Trophoblast cell (in vitro differentiated cells and primary cell): ENCODE measurements at regions not wholly inside any gene's neighbourhood (a gene's known extent, or its start where the extent isn't known, plus 50 kb on each side); places are given as distances from the start of the nearest gene placed in this dataset.

Experiments
- DNase-seq, 2 donors: peaks; one replicate each; pipeline ENCODE4 v3.0.0-alpha.2; 2016
- H2AFZ ChIP-seq: 2 replicates; pipeline ENCODE4 v1.6.1; 2013; ENCODE audit warnings: low read length, moderate library complexity, mild to moderate bottlenecking; ENCODE audit not compliant: insufficient read depth, poor library complexity
- H2AK5ac ChIP-seq: 2 replicates; pipeline ENCODE4 v1.6.1; 2013; ENCODE audit warnings: mild to moderate bottlenecking, low read length
- H2BK120ac ChIP-seq: 2 replicates; pipeline ENCODE4 v1.6.1; 2013; ENCODE audit warnings: low read length, mild to moderate bottlenecking, moderate library complexity; ENCODE audit not compliant: insufficient read depth, poor library complexity
- H2BK12ac ChIP-seq: 2 replicates; pipeline ENCODE4 v1.6.1; 2013; ENCODE audit warnings: mild to moderate bottlenecking, low read length, moderate library complexity
- H2BK5ac ChIP-seq: 2 replicates; pipeline ENCODE4 v1.6.1; 2013; ENCODE audit warnings: low read length, low read depth, moderate library complexity, mild to moderate bottlenecking; ENCODE audit not compliant: poor library complexity
- H3K14ac ChIP-seq: 2 replicates; pipeline ENCODE4 v1.6.1; 2013; ENCODE audit warnings: mild to moderate bottlenecking, low read length
- H3K18ac ChIP-seq: 2 replicates; pipeline ENCODE4 v1.6.1; 2013; ENCODE audit warnings: mild to moderate bottlenecking, low read length
- H3K23ac ChIP-seq: 2 replicates; pipeline ENCODE4 v1.6.1; 2013; ENCODE audit warnings: low read length
- H3K27ac ChIP-seq: 2 replicates; pipeline ENCODE4 v1.5.1; 2013; ENCODE audit warnings: low read depth, mild to moderate bottlenecking, inconsistent platforms, low read length, moderate library complexity
- H3K27me3 ChIP-seq: 2 replicates; pipeline ENCODE4 v1.6.1; 2013; ENCODE audit warnings: inconsistent platforms, mild to moderate bottlenecking, low read length, moderate library complexity; ENCODE audit not compliant: insufficient read depth
- H3K36me3 ChIP-seq, 2 experiments: 1 replicate in 1 of 2; 2 replicates in 1 of 2; pipeline ENCODE4 v1.6.1; 2013; ENCODE audit warnings: low read length in 2 of 2, mild to moderate bottlenecking in 2 of 2, moderate library complexity in 1 of 2; ENCODE audit not compliant: insufficient read depth in 2 of 2, control insufficient read depth in 1 of 2
- H3K4ac ChIP-seq: 2 replicates; pipeline ENCODE4 v1.6.1; 2013; ENCODE audit warnings: low read depth, mild to moderate bottlenecking, low read length, moderate library complexity
- H3K4me1 ChIP-seq, 2 experiments: 1 replicate in 1 of 2; 2 replicates in 1 of 2; pipeline ENCODE4 v1.6.1; 2013; ENCODE audit warnings: low read length in 2 of 2, mild to moderate bottlenecking in 2 of 2, moderate library complexity in 1 of 2; ENCODE audit not compliant: insufficient read depth in 2 of 2, control insufficient read depth in 1 of 2
- H3K4me2 ChIP-seq: 2 replicates; pipeline ENCODE4 v1.6.1; 2013; ENCODE audit warnings: inconsistent platforms, mild to moderate bottlenecking, low read length, moderate library complexity
- H3K4me3 ChIP-seq: 2 replicates; pipeline ENCODE4 v1.5.1; 2013; ENCODE audit warnings: mild to moderate bottlenecking, low read depth, low read length, inconsistent platforms
- H3K79me1 ChIP-seq: one replicate; pipeline ENCODE4 v1.6.1; 2013; ENCODE audit warnings: low read length
- H3K79me2 ChIP-seq: 2 replicates; pipeline ENCODE4 v1.6.1; 2013; ENCODE audit warnings: low read length, mild to moderate bottlenecking; ENCODE audit not compliant: control insufficient read depth, insufficient read depth, poor library complexity
- H3K9ac ChIP-seq: 2 replicates; pipeline ENCODE4 v1.6.1; 2013; ENCODE audit warnings: mild to moderate bottlenecking, low read length
- H3K9me3 ChIP-seq: 2 replicates; pipeline ENCODE4 v1.6.1; 2013; ENCODE audit warnings: low read depth, mild to moderate bottlenecking, control low read depth, inconsistent platforms, low read length; ENCODE audit not compliant: insufficient read depth
- H4K12ac ChIP-seq: 2 replicates; pipeline ENCODE4 v1.6.1; 2013; ENCODE audit warnings: low read depth, mild to moderate bottlenecking, low read length, moderate library complexity
- H4K8ac ChIP-seq: 2 replicates; pipeline ENCODE4 v1.6.1; 2013; ENCODE audit warnings: low read depth, mild to moderate bottlenecking, low read length, moderate library complexity
- H4K91ac ChIP-seq: one replicate; pipeline ENCODE4 v1.6.1; 2013; ENCODE audit warnings: low read depth, mild to moderate bottlenecking, low read length, moderate library complexity
- WGBS: extraction: QIAGEN DNeasy Blood & Tissue Kit; methylation state at CpG from one replicate; pipeline ENCODE4 v1.1.7; 2013; ENCODE audit warnings: missing lambda C conversion rate; ENCODE audit not compliant: insufficient read length, insufficient coverage; ENCODE audit errors: extremely low coverage; 5-methylcytosine and 5-hydroxymethylcytosine counted together

GRCh38 chr17:27973258-27974044 is 69.0 kb upstream of the NLK start:
- Histone ChIP-seq H3K79me2 (no peaks in the 10 kb centered on the region), H2AFZ (no peak overlapping the region), H3K18ac (no peak overlapping the region), H4K91ac (no peak overlapping the region), H3K23ac (no peak overlapping the region), H3K27ac (no peak overlapping the region), H3K14ac (no peak overlapping the region), H2AK5ac (no peak overlapping the region), H2BK5ac (no peak overlapping the region), H4K8ac (no peak overlapping the region), H2BK12ac (no peak overlapping the region), H3K4me1 (peaks cover 0 to 10% of the 10 kb centered on the region in 2 experiments), H3K36me3 (no peaks in the 10 kb centered on the region), H3K4ac (no peak overlapping the region), H3K79me1 (no peaks in the 10 kb centered on the region), H4K12ac (no peak overlapping the region), H2BK120ac (no peak overlapping the region), H3K9me3 (no peaks in the 10 kb centered on the region), H3K4me2 (no peak overlapping the region), H3K9ac (no peak overlapping the region), H3K4me3 (no peak overlapping the region), H3K27me3 (no peaks in the 10 kb centered on the region)
- WGBS = no CpG with 5 or more reads among the region's 5 CpGs
- no peak for DNase-seq

GRCh38 chr17:27974045-27974436 is 68.4 kb upstream of the NLK start:
- no CpG with 5 or more reads among the region's 3 CpGs for WGBS
- H3K79me2 ChIP-seq = no peaks in the 10 kb centered on the region
- H3K4me1 ChIP-seq = peaks cover 0 to 10% of the 10 kb centered on the region in 2 experiments
- no peak overlapping the region for H2BK5ac ChIP-seq
- no peak overlapping the region for H3K4me2 ChIP-seq
- no peaks in the 10 kb centered on the region for H3K9me3 ChIP-seq
- no peak overlapping the region for H2BK120ac ChIP-seq
- H4K8ac ChIP-seq = no peak overlapping the region
- DNase-seq = no peak
- no peaks in the 10 kb centered on the region for H3K79me1 ChIP-seq
- no peak overlapping the region for H3K4ac ChIP-seq
- H4K91ac ChIP-seq = no peak overlapping the region
- H2BK12ac ChIP-seq = no peak overlapping the region
- H2AFZ ChIP-seq = no peak overlapping the region
- H3K23ac ChIP-seq = no peak overlapping the region
- no peaks in the 10 kb centered on the region for H3K36me3 ChIP-seq
- H3K27me3 ChIP-seq = no peaks in the 10 kb centered on the region
- no peak overlapping the region for H2AK5ac ChIP-seq
- no peak overlapping the region for H3K4me3 ChIP-seq
- H3K9ac ChIP-seq = no peak overlapping the region
- no peak overlapping the region for H3K14ac ChIP-seq
- H3K27ac ChIP-seq = no peak overlapping the region
- no peak overlapping the region for H4K12ac ChIP-seq
- H3K18ac ChIP-seq = no peak overlapping the region

GRCh38 chr17:27974531-27975145 is 67.8 kb upstream of the NLK start:
- H3K79me1 ChIP-seq = no peaks in the 10 kb centered on the region
- H3K14ac ChIP-seq = no peak overlapping the region
- no peak overlapping the region for H2AK5ac ChIP-seq
- no peak overlapping the region for H2BK12ac ChIP-seq
- no peak overlapping the region for H4K91ac ChIP-seq
- no peak overlapping the region for H3K4me2 ChIP-seq
- peaks cover 0 to 10% of the 10 kb centered on the region in 2 experiments for H3K4me1 ChIP-seq
- WGBS = no CpG with 5 or more reads among the region's 6 CpGs
- H3K4ac ChIP-seq = no peak overlapping the region
- no peaks in the 10 kb centered on the region for H3K36me3 ChIP-seq
- H3K4me3 ChIP-seq = no peak overlapping the region
- no peak overlapping the region for H4K8ac ChIP-seq
- peak overlapping the region; percentile 25 for H3K18ac ChIP-seq
- no peak overlapping the region for H2BK5ac ChIP-seq
- no peaks in the 10 kb centered on the region for H3K79me2 ChIP-seq
- no peak overlapping the region for H3K27ac ChIP-seq
- H2BK120ac ChIP-seq = no peak overlapping the region
- H4K12ac ChIP-seq = no peak overlapping the region
- no peak overlapping the region for H2AFZ ChIP-seq
- H3K9ac ChIP-seq = no peak overlapping the region
- DNase-seq = no peak
- H3K23ac ChIP-seq = no peak overlapping the region
- no peaks in the 10 kb centered on the region for H3K9me3 ChIP-seq
- no peaks in the 10 kb centered on the region for H3K27me3 ChIP-seq

- H3K79me2 ChIP-seq = no peaks in the 10 kb centered on the region
- H2BK5ac ChIP-seq = no peak overlapping the region
- H3K79me1 ChIP-seq = no peaks in the 10 kb centered on the region
- H4K91ac ChIP-seq = no peak overlapping the region
- H3K27me3 ChIP-seq = no peaks in the 10 kb centered on the region
- H3K18ac ChIP-seq = no peak overlapping the region
- H3K9ac ChIP-seq = no peak overlapping the region
- H3K9me3 ChIP-seq = no peaks in the 10 kb centered on the region
- no peak overlapping the region for H3K23ac ChIP-seq
- H2AK5ac ChIP-seq = no peak overlapping the region
- no CpG with 5 or more reads among the region's 6 CpGs for WGBS
- H3K14ac ChIP-seq = no peak overlapping the region
- H4K12ac ChIP-seq = no peak overlapping the region
- H2BK120ac ChIP-seq = no peak overlapping the region
- H3K4me3 ChIP-seq = no peak overlapping the region
- peaks cover 0 to 10% of the 10 kb centered on the region in 2 experiments for H3K4me1 ChIP-seq
- H3K4me2 ChIP-seq = no peak overlapping the region
- H4K8ac ChIP-seq = no peak overlapping the region
- peak; percentile 74 to 79 for DNase-seq
- no peak overlapping the region for H3K27ac ChIP-seq
- no peaks in the 10 kb centered on the region for H3K36me3 ChIP-seq
- no peak overlapping the region for H3K4ac ChIP-seq
- no peak overlapping the region for H2BK12ac ChIP-seq
- H2AFZ ChIP-seq = no peak overlapping the region
These were observed 67.1 kb upstream of the NLK start for GRCh38 chr17:27975146-27976011.
